ENCODE measurements at regions not wholly inside any gene's neighbourhood (a gene's known extent, or its start where the extent isn't known, plus 50 kb on each side); places are given as distances from the start of the nearest gene placed in this dataset.

DNA sequence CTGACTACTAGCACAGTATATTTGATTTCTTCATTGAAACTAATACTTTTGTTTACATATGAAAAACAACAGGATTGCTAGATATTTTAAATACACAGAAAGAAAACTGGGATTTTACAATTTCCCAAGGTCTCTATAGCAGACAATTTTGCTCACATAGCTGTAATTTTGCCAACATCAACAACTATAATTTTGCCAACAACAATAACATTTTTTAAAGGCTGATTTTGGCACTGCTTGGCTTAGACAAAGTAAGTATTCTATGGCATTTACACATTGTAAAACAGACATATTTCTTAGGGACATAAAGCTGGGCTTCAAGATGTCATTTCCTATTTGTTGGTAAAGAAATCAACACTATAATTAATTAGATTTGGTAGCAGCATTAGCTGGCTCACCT lies 922.1 kb downstream of the RAB28 start:
- TF ChIP-seq CTCF (IDR thresholded peaks at IDR 0.05) = no peak
- TF ChIP-seq EP300 (IDR thresholded peaks at IDR 0.05) = no peak

All from sigmoid colon (tissue), 4 donors.